NOMO-1 treated with dmso at 0.1 percent for 144 hours (cell line): ENCODE measurements at regions not wholly inside any gene's neighbourhood (a gene's known extent, or its start where the extent isn't known, plus 50 kb on each side); places are given as distances from the start of the nearest gene placed in this dataset.
"Not testable (repeated sequence)": the region's sequence is repeated elsewhere in the genome, so short reads cannot be mapped to it uniquely, and the experiment has no call there.

Experiments used
- DNase-seq: peaks from one replicate; lab custom pipeline; 2025; ENCODE audit not compliant: unreplicated experiment; lab: John Stamatoyannopoulos, UW

DNA sequence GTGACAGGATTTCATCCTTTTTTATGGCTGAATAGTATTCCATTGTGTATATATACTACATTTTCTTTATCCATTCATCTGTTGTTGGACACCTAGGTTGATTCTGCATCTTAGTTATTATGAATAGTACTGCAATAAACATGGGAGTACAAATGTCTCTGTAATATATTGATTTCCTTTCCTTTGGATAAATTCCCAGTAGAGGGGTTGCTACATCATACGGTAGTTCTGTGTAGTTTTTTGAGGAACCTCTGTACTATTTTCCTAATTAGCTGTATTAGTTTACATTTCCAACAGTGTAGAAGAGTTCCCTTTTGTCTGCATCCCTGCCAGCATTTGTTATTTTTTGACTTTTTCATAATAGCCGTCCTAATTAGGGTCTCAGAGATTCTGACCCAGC lies 201.3 kb downstream of the GIPC2 start:
- DNase-seq: no peak

DNA sequence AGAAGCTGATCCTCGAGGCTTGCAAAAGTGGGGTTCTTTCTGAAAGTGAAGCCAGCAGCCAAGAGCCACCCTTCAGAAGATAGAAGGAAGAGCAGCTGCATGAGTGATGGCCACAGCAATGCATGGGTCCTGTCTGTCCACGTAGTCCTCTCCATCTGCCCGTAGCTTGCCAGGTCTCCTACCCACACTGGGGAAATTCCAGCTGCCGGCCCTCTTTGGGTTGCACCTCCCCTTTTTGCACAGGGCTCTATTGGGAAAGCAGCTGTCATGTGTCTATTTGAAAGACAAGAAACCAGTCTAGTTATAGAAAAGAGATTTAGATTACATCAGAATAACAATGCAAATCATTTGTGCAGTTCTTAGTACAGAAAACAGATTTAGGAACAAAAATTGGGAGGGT lies 204.4 kb downstream of the GIPC2 start:
- DNase-seq: no peak

DNA sequence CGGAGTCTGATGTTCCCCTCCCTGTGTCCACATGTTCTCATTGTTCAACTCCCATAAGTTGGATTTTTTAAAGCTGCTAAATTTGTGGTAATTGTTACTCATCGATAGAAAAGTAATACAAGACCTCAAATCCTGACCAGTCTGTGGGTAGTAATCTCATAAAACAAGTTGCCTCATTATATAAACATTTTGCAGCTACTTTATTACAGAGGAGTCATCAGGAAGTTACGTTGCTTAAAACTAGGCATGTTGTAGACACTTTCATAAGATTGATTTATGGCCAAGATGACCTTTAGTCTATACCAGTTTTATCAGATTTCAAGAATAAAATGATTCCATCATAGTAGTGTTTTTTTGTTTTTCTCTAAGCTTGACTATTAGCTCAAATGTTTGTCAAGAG lies 208.8 kb downstream of the GIPC2 start:
- no peak for DNase-seq

DNA sequence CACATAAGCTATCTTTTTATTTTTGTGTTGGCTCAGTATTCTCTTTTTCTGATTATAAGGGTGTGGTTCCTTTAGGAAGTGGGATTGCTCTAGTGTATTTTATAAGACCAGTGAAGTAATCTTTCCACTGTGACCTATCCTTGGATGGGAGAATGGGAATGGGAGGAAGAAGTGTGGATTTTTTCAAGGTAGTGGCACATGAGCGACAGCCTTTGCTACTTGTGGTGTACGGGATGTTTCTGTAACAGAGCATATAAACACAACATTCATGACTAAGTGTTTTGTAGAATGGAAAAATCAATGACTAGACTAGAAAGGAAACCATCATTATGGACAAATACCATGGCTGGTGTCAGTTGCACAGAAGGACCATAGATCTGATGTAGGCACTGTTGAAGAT lies 209.6 kb downstream of the GIPC2 start:
- no peak for DNase-seq

DNA sequence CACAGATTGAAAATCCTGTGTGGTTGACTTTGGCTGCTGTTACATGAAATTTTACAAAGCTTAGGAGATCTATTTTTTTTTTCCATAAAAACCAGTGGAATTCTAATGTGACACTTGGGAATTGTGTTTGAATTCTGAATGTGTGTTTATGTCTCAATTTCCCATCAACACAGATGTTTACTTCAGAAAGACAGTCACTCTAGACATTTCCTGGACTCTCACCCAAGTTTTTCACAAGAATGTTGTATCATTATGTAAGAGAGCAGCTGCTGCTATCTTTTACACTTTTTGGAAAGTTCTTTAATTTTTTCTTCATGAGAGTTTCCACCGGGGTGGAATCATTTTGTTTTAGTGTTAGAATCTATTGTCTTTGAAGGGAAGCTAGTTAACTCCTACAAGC lies 210.1 kb downstream of the GIPC2 start:
- no peak for DNase-seq

DNA sequence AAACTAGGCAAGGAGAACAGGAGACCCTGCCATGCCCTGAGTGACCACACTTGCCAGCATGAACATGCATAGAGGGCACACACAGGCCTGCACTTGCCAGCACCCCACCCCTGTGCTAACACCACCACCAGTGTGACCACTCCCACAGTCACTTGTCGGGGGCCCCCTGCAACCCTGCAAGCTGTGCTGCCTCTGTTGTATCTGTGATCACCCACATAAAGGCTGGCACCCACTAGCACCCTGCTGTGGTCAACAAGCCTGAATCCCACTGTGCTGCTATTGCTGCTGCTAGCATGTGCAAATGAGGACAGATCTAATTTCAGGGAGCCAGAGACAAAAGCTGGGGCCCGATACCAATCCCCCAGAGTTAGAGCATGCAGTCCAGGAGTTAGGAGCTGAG lies 217.7 kb downstream of the GIPC2 start:
- no peak for DNase-seq

DNA sequence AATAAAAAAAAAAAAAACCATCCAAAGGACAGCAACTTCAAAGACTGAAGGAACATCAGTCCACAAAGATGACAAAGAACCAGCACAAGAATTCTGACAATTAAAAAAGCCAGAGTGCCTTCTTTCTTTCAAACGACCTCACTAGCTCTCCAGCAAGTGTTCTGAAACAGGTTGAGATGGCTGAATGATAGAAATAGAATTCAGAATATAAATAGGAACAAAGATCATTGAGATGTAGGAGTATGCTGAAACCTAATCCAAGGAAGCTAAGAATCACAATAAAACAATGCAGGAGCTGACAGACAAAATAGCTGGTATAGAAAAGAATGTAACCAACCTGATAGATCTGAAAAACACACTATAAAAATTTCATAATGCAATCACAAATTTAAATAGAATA lies 218.2 kb downstream of the GIPC2 start:
- DNase-seq: no peak

DNA sequence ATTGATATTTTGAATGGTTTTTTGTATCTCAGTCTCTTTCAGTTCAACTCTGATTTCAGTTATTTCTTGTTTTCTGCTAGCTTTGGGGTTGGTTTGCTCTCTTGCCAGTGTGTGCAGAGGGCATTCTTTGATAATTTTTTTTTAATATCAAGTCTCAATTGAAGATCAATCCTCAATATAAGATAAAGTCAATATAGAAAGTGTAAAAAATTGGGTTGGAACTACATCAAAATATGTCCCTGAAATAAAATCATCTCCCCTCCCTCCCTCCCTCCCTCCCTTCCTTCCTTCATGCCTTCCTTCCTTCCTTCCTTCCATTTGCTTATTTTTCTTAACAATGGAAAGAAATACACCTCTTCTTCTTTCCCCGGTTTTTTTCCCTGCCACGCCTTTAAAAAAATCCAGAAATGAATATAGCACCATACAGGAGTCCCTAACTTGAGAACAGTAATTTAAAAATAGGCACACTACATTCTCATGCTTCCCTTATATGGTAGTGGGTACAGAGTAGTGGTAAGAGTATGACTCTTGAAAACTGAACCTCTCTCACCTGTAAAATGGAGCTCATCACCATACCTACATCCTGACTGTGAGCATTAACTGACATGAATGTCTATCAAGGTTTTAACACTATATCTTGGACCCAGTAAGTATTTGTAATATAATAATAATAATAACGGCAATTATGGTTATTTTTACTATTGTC lies 221.9 kb downstream of the GIPC2 start:
- DNase-seq: no peak

DNA sequence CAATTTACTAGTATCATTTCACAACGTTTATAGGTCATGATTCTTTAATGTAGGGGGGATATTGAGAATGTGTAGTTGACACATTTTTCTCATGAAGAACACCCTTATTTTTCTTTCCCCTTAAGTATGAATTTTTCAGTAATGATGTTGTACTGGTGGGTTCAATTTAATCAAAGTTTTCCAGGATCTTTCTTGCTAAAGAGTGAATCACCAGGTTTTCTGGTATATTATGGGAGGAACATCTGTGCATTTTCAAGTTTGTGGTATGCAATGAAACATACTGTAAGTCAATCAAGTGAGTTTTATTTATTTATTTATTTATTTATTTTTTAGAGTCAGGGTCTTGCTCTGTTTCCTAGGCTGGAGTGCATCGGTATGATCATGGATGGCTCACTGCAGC lies 221.2 kb upstream of the PTGFR start:
- DNase-seq: no peak

DNA sequence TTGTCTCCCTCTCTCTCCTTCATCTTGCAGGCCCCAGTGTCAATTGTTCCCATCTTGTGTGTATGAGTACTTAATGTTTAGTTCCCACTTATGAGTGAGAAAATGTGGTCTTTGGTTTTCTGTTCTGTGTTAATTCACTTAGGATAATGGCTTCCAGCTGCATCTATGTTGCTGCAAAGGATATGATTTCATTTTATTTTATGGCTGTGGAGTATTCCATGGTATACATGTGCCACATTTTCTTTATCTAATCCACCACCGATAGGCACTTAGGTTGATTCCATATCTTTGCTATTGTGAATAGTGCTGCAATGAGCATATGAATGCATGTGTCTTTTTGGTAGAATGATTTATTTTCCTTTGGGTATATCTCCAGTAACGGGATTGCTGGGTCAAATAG lies 219.4 kb upstream of the PTGFR start:
- DNase-seq: not testable (repeated sequence)

DNA sequence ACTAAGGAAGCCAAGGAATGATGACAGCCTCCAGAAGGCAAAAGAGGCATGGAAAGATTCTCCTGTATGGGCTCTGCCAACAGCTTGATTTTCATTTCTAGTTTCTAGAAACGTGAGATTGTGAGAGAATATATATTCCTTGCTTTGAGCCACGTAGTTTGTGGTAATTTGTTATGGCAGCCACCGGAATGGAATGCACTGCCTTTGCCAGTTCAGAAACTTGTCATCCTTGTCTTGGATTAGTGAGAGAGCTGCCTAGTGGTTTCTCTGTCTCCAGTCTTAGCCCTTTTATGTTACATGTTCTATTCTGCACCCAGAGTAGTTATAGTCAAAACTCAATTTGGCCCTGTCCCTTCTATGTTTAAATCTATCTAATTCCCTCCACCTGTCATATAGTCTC lies 216.0 kb upstream of the PTGFR start:
- no peak for DNase-seq

DNA sequence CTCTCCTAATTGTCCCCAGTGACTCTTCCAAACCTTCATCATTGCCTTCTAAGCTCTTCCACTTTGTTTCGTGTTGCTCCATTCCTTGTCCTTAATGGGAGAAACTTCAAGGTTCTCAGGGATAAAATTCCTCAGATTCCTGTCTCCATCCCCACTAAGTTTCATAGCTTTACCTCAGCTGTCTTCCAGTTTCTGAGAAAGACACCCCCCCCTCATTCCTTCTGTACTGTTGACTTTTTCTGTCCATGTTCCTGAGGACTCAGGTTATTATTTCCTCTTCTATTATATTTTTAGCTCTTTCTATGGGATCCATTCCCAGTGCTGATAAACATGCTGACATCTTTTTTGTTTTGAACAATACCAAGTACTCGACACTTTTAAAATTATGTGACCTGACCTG lies 215.3 kb upstream of the PTGFR start:
- DNase-seq: no peak

DNA sequence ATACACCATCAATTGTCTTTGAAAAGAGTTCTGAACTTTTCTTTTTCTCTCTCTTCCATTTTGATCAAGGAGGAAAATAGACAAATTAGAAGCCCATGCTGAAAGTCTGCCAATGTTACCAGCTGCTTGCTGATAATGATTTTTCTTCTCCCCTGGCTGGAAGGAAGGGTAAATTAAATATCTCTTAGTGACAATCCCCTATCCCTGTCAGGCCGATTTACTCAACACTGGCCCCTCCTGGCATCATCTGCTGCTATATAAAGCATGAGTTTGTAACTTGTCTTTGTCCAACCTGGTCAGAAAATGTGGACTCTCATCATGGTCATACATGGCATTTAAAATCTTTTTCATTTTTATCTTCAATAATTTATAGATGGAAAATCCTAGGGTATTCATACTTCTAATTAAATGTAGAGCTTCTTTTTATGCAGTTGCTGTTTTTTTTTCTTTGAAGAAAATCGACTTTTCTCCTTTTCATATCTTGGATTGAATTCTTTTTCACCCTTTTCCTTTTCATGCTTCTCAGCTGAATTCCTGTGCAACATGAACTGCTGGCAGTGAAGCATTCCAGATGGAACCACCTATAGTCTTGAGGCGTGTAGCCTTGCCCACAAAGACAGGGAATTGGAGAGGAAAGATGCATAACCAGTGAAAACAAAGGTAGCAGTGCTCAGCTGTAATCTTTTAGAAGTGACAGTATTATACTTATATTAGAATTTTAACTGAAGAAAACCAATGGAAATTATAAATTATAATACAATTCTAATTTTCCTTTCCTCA lies 214.7 kb upstream of the PTGFR start:
- no peak for DNase-seq

DNA sequence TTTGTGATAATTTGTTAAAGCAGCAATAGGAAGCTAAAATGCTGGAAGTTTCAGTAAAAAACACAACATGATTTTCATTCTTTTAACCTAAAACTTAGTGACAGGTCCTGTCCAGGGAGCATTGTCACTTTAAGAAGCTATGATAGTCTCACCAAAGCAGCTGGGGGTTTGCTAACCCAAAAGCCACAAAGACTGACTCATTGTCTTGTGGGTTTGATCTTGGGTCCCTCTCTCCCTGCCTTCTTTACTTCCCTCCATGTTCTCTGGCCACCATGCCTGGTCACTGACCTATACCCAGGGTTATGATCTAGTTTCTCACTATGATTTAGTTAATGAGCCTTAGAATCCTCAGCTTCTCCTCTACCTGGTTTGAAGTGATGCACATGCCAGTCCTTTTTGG lies 213.5 kb upstream of the PTGFR start:
- DNase-seq: peak; percentile 54

DNA sequence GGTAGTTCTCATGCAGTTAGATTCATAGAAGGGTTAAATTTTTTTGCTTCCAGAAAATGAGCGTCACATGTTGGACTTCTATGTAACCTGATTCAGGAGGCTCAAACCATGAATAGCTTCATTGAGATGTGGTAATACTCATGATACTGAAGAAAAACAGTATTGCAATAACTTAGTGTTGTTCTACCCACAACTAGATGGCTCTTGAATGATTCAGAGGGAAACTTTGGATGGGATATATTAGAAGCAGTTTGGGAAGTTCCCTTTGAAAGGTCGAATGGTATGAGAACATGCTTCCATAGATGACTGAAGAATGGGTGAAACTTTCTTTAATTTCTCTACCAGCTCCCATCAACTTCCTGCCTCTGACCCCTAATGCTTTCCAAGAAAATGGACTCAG lies 211.7 kb upstream of the PTGFR start:
- DNase-seq: no peak

DNA sequence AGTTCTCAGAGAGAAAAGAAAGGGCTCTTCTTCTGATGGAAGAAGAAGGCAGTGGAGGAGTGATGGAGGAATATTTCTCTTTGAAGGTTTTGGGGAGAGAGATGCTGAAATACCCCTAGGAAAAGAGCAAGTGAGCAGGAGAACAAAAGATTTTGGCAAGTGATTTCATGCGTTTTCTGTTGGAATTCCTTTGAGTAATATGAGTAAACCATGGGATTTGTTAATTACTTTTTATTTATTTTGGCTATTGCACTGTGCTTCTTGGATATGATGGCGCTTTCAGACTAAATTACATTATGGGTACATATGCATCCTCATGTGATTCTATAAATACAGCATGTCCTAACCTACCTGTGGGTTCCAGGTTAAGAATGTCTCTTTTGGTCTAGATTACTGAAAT lies 210.1 kb upstream of the PTGFR start:
- no peak for DNase-seq

DNA sequence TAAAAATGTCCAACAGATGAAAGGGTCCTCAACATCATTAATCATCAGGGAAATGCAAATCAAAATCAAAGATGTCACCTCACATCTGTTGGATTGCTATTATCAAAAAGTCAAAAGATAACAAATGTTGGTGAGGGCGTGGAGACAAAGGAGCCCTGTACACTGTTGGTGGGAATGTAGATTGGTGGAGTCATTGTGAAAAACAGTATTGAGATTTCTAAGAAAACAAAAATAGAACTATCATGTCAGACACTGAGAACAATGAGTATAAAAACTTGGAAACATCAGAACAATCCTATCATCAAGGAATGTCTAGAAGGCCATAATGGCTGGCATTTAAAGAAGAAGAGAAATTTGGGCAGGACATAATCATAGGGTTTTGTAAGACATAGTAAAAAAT lies 209.2 kb upstream of the PTGFR start:
- no peak for DNase-seq

DNA sequence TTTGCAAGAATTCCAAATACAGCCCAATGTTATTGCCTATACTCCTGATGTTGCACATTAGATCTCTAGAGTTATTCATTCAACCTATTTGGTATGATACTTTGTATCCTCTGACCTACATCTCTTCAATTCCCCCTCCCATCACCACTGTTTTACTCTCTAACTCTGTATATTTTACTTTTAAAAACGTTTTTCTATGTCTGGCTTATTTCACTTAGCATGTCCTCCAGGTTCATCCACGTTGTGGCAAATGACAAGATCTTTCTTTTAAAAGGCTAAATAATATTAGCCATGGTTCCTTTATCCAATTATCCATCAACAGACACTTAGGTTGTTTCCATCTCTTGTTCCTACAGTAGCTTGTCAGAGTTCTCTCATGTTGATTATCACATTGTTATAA lies 207.1 kb upstream of the PTGFR start:
- DNase-seq: no peak

DNA sequence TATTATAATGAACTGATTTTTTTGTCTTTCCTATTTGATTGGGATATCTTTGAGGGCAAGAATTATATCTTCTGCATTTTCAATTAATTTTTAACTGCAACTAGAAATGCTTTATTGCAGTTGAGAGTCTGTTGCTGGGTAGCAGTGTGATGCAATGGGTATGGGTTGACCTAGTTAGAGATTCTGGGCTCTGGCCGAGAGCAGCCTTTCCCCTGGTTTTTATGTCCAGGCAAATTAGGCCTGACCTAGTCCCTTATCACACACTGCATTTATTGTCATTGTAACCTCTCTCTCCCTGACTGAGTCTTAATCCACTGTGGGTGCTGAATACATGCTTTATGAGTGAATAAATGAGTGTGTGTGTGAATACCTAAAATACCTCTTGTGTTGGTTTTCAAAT lies 206.4 kb upstream of the PTGFR start:
- DNase-seq: no peak

DNA sequence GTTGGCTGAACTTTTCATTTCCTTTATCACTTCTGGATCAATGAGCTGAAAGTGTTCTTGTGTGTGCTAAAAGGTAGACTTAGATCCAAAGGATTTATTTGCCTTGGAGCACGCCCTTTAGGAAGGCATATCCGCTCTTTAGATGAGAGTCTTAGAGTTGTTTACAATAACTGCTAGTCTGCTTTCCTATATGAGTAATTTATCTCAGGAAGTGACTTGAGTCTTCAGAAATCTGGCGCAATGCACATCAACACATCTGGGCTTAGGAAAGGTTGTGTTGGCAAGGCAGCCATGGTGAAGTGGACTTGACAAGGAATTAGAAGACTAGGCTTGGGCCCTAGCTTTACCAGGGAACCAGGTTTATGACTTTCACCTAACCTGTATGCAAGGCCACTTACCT lies 204.1 kb upstream of the PTGFR start:
- no peak for DNase-seq

DNA sequence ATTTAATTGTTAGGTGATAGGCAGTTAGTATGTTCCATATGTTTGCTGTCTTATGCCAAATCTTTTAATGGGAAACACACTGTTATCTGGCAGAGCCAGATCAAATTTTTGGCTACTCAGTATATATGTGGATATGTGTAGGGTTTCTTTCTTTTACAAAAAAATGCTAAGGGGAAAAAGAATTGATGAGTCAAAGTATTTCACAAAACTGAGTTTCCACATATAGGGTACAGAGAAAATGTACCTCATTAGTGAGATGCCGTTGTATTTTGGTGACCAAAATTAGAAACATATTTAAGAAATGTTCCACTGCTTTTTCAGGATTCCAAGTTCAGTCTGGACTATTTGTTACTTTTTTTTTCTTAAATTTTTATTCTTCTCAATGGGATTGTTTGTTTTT lies 201.2 kb upstream of the PTGFR start:
- no peak for DNase-seq

DNA sequence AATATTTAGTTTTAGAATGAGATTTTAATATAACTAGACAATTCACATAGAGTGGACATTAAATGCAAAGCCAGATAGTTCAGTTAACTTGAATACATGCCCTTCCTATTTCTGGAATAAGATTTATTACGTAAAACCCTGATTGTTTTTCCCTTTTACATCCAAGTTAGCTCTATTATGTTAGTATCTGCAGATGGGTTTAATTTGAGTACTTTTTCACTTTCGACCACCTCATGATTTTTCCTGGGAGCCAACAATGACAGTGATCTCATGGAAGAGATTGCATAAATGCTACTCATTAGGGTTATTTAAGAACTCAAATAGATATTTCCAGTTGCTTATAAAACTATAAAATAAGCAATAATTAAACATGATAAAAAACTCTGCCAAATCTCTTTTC lies 199.4 kb upstream of the PTGFR start:
- DNase-seq: no peak

DNA sequence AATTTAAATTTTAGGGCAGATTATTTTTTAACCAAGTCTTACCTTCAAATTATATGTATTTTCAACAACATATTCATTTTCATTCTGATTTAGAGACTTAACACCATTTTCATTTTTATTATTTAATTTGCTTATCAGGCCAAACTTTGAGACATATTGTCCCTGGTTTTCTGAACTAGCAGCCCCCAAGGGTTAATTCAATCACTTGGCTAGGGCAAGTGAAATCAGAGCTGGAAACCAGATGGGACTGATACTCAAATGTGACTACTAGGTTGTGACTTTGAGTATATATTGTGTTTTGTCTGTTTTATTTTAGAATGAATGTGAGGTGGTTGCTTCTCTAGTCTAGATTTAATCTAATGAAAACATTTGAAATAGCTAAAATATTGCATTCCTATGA lies 198.9 kb upstream of the PTGFR start:
- no peak for DNase-seq
